ENCODE measurements at regions not wholly inside any gene's neighbourhood (a gene's known extent, or its start where the extent isn't known, plus 50 kb on each side); places are given as distances from the start of the nearest gene placed in this dataset.

- Histone ChIP-seq H3K27ac (ENCODE audit: low read depth) (no peak overlapping the region), H3K79me2 (replicated peaks; ENCODE audit: insufficient read depth) (no peaks in the 10 kb centered on the region), H3F3A (replicated peaks; ENCODE audit: low read depth) (no peaks in the 10 kb centered on the region), H3K4me2 (no peak overlapping the region), H3K9me2 (ENCODE audit: insufficient read depth) (no peaks in the 10 kb centered on the region), H3K27me3 (ENCODE audit: insufficient read depth) (no peaks in the 10 kb centered on the region), H3K4me3 (no peak overlapping the region), H2AFZ (peak overlapping the region; percentile 60), H4K20me1 (replicated peaks; ENCODE audit: insufficient read depth) (no peaks in the 10 kb centered on the region), H3K4me1 (ENCODE audit: insufficient read depth) (peaks cover 4% of the 10 kb centered on the region; the same call in 1 of the 2 replicates), H3K36me3 (ENCODE audit: insufficient read depth) (no peaks in the 10 kb centered on the region)
- no peaks in the 10 kb centered on the region for H3K36me3 Mint-ChIP-seq (ENCODE audit: low read depth)
- H3K27me3 Mint-ChIP-seq (ENCODE audit: insufficient read depth, low read depth, poor library complexity), result no peaks in the 10 kb centered on the region
- no peak overlapping the region for H3K4me3 Mint-ChIP-seq
- ATAC-seq (no peak), DNase-seq (ENCODE audit: low spot score) (no peak)
- H3K27ac Mint-ChIP-seq, result no peak overlapping the region
- no peak for TF ChIP-seq POLR2AphosphoS5 (IDR thresholded peaks at IDR 0.05; ENCODE audit: low read depth)
- TF ChIP-seq ZNF114 (CRISPR knock-in tag; IDR thresholded peaks at IDR 0.05), result no peak
- TF ChIP-seq STAT1 (IDR thresholded peaks at IDR 0.05; ENCODE audit: unreplicated experiment), result no peak
- TF ChIP-seq ETS1 (IDR thresholded peaks at IDR 0.05), result no peak
- TF ChIP-seq CTCF (conservative IDR thresholded peaks at IDR 0.05; ENCODE audit: low read depth in 2 of 2), result no peak
- TF ChIP-seq JUNB (IDR thresholded peaks at IDR 0.05; ENCODE audit: unreplicated experiment), result no peak
- TF ChIP-seq EZH2phosphoT487 (IDR thresholded peaks at IDR 0.05; ENCODE audit: unreplicated experiment), result no peak
- TF ChIP-seq REST (IDR thresholded peaks at IDR 0.05; ENCODE audit: unreplicated experiment), result no peak
- TF ChIP-seq ZNF462 (CRISPR knock-in tag; IDR thresholded peaks at IDR 0.05), result no peak
- TF ChIP-seq EZH2 (IDR thresholded peaks at IDR 0.05; ENCODE audit: low read depth, unreplicated experiment), result no peak
- TF ChIP-seq ZNF331 (CRISPR knock-in tag; IDR thresholded peaks at IDR 0.05; ENCODE audit: low read depth), result no peak
- H3K9me3 Mint-ChIP-seq, result no peaks in the 10 kb centered on the region
- H3K4me1 Mint-ChIP-seq, result peaks cover 3% of the 10 kb centered on the region; the same call in 1 of the 3 replicates
Measured at GRCh38 chr2:226339616-226340015, 460.0 kb downstream of the IRS1 start.
